Mesothelial cell of epicardium (in vitro differentiated cells): ENCODE measurements at regions not wholly inside any gene's neighbourhood (a gene's known extent, or its start where the extent isn't known, plus 50 kb on each side); places are given as distances from the start of the nearest gene placed in this dataset.
A peak's percentile ranks its signal among the peaks of the same experiment; 100 is the strongest.

Experiments used
- DNase-seq, 2 experiments: peaks; one replicate each; pipeline ENCODE4 v3.0.0; 2021; ENCODE audit warnings: low spot score in 2 of 2; ENCODE audit not compliant: unreplicated experiment in 2 of 2
- H3K27ac Mint-ChIP-seq: 2 replicates; pipeline ENCODE4 v1.8.0; 2021; ENCODE audit warnings: mixed read lengths
- H3K27me3 Mint-ChIP-seq: 2 replicates; pipeline ENCODE4 v1.8.0; 2021; ENCODE audit warnings: low read depth, mixed read lengths
- H3K36me3 Mint-ChIP-seq: 2 replicates; pipeline ENCODE4 v1.8.0; 2021; ENCODE audit warnings: mixed read lengths
- H3K4me1 Mint-ChIP-seq: 2 replicates; pipeline ENCODE4 v1.8.0; 2021; ENCODE audit warnings: mixed read lengths
- H3K4me3 Mint-ChIP-seq: 2 replicates; pipeline ENCODE4 v1.8.0; 2021; ENCODE audit warnings: mild to moderate bottlenecking, moderate library complexity, mixed read lengths
- H3K9me3 Mint-ChIP-seq: 2 replicates; pipeline ENCODE4 v1.8.0; 2021; ENCODE audit warnings: mixed read lengths
- CTCF ChIP-seq: fragments of 200-600 bp; sonication (generic); IDR thresholded peaks from one replicate; pipeline ENCODE4 v1.5.0; 2021; ENCODE audit warnings: antibody characterized with exemption; ENCODE audit not compliant: unreplicated experiment

DNA sequence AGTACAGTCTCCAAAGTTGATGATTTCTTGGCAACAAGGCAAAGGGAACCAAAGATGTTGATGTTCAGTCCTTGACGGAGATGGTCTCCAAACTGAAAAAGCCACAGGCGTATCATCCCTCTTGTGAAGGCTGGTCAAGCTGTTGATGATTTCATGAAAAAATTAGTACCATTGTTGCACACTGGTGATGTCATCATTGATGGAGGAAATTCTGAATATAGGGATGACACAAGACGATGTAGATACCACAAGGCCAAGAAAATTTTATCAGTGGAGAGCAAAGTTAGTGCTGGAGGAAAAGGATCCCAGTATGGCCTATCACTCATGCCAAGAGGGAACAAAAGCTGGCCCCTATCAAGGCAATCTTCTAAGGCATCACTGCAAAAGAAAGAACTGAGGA is 88.7 kb upstream of the KRR1 start:
- Mint-ChIP-seq H3K27ac (no peak overlapping the region), H3K36me3 (peaks cover 2% of the 10 kb centered on the region), H3K4me3 (no peak overlapping the region), H3K27me3 (no peaks in the 10 kb centered on the region), H3K9me3 (peaks cover 12% of the 10 kb centered on the region), H3K4me1 (peaks cover 3% of the 10 kb centered on the region)
- TF ChIP-seq CTCF, result no peak
- no peak for DNase-seq

DNA sequence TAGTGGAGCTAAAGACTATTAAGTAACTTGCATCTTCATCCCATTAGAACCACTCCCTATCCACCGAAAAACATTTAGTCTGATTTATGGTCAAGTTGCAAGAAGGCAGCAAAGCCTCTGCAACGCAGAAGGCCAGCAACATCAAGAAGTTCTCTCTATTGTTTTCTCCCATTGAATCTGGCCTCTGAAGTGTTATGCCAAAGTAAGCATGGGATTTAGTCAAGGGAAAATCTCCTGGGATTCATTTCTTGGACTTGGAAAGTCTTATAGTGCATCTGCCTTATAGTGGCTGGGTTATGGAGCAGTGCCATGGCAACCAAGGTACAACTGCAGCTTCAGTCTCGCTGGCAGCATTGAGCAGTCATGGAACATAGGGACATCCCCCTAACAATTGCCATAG is 87.7 kb upstream of the KRR1 start:
- Mint-ChIP-seq H3K27me3 (no peaks in the 10 kb centered on the region), H3K36me3 (peaks cover 2% of the 10 kb centered on the region), H3K27ac (no peak overlapping the region), H3K4me1 (peaks cover 3% of the 10 kb centered on the region), H3K4me3 (no peak overlapping the region), H3K9me3 (peaks cover 17% of the 10 kb centered on the region)
- DNase-seq, result no peak
- TF ChIP-seq CTCF, result no peak

DNA sequence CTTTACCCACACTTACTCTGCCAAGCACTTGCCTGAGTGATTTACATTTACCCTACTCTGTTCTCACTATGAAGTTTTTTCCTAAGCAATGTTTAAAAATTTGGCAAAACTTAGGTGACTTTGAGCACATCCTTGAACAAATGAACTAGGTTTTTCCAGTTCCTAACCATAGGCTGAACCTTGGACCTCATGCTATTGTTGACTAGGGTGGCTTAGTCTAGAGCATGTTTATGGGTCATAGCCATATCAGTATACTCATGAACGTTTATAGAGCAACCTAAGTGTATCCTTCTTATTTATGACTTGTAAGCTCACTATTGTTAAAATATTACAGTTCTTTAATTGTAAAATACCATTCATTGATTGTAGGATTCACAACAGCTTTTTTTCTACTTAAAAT is 85.0 kb upstream of the KRR1 start:
- Mint-ChIP-seq H3K36me3 (peaks cover 2% of the 10 kb centered on the region), H3K4me3 (no peak overlapping the region), H3K27ac (no peak overlapping the region), H3K4me1 (peaks cover 14% of the 10 kb centered on the region), H3K27me3 (no peaks in the 10 kb centered on the region), H3K9me3 (peaks cover 17% of the 10 kb centered on the region)
- DNase-seq, result no peak
- TF ChIP-seq CTCF, result no peak

- Mint-ChIP-seq H3K9me3 (peaks cover 15% of the 10 kb centered on the region), H3K27ac (peak overlapping the region; percentile 30)
- TF ChIP-seq CTCF, result no peak
These were observed 81.4 kb upstream of the KRR1 start for GRCh38 chr12:75592638-75593335.

GRCh38 chr12:75592086-75592485 is 80.7 kb upstream of the KRR1 start:
- H3K27ac Mint-ChIP-seq, result peak overlapping the region; percentile 80
- no peak overlapping the region for H3K4me3 Mint-ChIP-seq
- DNase-seq, result no peak
- H3K4me1 Mint-ChIP-seq, result peaks cover 14% of the 10 kb centered on the region
- peaks cover 2% of the 10 kb centered on the region for H3K36me3 Mint-ChIP-seq
- no peak for TF ChIP-seq CTCF
- H3K9me3 Mint-ChIP-seq, result peaks cover 15% of the 10 kb centered on the region
- H3K27me3 Mint-ChIP-seq, result no peaks in the 10 kb centered on the region

More at GRCh38 chr12:75592638-75593335, 81.4 kb upstream of the KRR1 start:
- peaks cover 14% of the 10 kb centered on the region for H3K4me1 Mint-ChIP-seq
- no peak for DNase-seq
- peaks cover 2% of the 10 kb centered on the region for H3K36me3 Mint-ChIP-seq
- H3K4me3 Mint-ChIP-seq, result no peak overlapping the region
- no peaks in the 10 kb centered on the region for H3K27me3 Mint-ChIP-seq
